B cell (primary cell): ENCODE measurements at regions not wholly inside any gene's neighbourhood (a gene's known extent, or its start where the extent isn't known, plus 50 kb on each side); places are given as distances from the start of the nearest gene placed in this dataset.

Source experiments
- EZH2 ChIP-seq: IDR thresholded peaks from 2 replicates; pipeline ENCODE4 v1.6.1; 2012; ENCODE audit warnings: borderline replicate concordance, low read depth, mild to moderate bottlenecking, moderate library complexity, low read length; ENCODE audit not compliant: insufficient read depth, poor library complexity, severe bottlenecking
- TF ChIP-seq, protein P1 (sequence below): fragments of 200-600 bp; IDR thresholded peaks from one replicate; pipeline ENCODE4 v1.8.0; 2022; ENCODE audit warnings: antibody characterized with exemption, mild to moderate bottlenecking

DNA sequence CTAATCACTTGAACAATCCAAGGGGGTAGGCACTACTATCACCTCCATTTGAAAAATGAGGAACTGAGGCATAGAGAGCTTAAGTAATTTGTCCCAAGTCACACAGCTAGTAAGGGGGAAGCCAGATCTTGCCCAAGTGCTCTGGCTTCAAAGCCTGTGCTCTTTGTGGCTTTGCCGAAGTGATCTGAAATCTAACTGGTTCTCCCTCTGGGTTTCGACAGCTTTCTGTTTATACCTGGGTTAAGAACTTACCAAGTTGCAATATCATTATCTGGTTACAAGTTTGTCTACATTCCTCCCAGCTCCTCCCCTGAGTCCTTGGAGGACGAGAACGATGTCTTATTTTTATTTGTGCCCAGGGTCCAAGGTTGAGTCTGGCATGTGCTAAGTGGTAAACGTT lies 125.3 kb upstream of the RAI2 start:
- TF ChIP-seq, protein P1, sequence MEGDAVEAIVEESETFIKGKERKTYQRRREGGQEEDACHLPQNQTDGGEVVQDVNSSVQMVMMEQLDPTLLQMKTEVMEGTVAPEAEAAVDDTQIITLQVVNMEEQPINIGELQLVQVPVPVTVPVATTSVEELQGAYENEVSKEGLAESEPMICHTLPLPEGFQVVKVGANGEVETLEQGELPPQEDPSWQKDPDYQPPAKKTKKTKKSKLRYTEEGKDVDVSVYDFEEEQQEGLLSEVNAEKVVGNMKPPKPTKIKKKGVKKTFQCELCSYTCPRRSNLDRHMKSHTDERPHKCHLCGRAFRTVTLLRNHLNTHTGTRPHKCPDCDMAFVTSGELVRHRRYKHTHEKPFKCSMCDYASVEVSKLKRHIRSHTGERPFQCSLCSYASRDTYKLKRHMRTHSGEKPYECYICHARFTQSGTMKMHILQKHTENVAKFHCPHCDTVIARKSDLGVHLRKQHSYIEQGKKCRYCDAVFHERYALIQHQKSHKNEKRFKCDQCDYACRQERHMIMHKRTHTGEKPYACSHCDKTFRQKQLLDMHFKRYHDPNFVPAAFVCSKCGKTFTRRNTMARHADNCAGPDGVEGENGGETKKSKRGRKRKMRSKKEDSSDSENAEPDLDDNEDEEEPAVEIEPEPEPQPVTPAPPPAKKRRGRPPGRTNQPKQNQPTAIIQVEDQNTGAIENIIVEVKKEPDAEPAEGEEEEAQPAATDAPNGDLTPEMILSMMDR, result no peak
- TF ChIP-seq EZH2, result no peak
